K562 (cell line): ENCODE measurements at regions not wholly inside any gene's neighbourhood (a gene's known extent, or its start where the extent isn't known, plus 50 kb on each side); places are given as distances from the start of the nearest gene placed in this dataset.

Source experiments
- LARP7 ChIP-seq: fragments of 450-650 bp; IDR thresholded peaks from 2 replicates; pipeline ENCODE4 v1.6.1; 2016
- PTTG1 ChIP-seq: fragments of 450-650 bp; IDR thresholded peaks from 2 replicates; pipeline ENCODE4 v1.6.1; 2016; ENCODE audit warnings: low read depth, mild to moderate bottlenecking, missing genetic modification characterization, missing compliant biosample characterization
- RAD51 ChIP-seq: fragments of 450-650 bp; IDR thresholded peaks from 2 replicates; pipeline ENCODE4 v1.7.1; 2016; ENCODE audit warnings: low read depth, mild to moderate bottlenecking, borderline replicate concordance
- TF ChIP-seq, protein P1 (sequence below): IDR thresholded peaks from 2 replicates; pipeline ENCODE4 v1.6.1; 2011; ENCODE audit warnings: borderline replicate concordance, low read depth, mild to moderate bottlenecking, moderate library complexity, low read length; ENCODE audit not compliant: insufficient read depth, poor library complexity, severe bottlenecking
- TF ChIP-seq, protein P2 (sequence below): conservative IDR thresholded peaks from 2 replicates; pipeline ENCODE4 v1.6.1; 2011; ENCODE audit warnings: low read depth, mild to moderate bottlenecking, low read length; ENCODE audit not compliant: control insufficient read depth
- TF ChIP-seq, protein P3 (sequence below): fragments of 450-650 bp; formaldehyde crosslinking; IDR thresholded peaks from 2 replicates; pipeline ENCODE4 v1.4.0; 2022; ENCODE audit warnings: missing genetic modification characterization
- TF ChIP-seq, protein P4 (sequence below): fragments of 450-650 bp; formaldehyde crosslinking; IDR thresholded peaks from 2 replicates; pipeline ENCODE4 v1.4.0; 2022; ENCODE audit warnings: mild to moderate bottlenecking, moderate library complexity
- TF ChIP-seq, protein P5 (sequence below): sonication (generic); formaldehyde crosslinking; IDR thresholded peaks from 2 replicates; pipeline ENCODE4 v1.8.0; 2022; ENCODE audit warnings: mild to moderate bottlenecking, missing genetic modification reagents

DNA sequence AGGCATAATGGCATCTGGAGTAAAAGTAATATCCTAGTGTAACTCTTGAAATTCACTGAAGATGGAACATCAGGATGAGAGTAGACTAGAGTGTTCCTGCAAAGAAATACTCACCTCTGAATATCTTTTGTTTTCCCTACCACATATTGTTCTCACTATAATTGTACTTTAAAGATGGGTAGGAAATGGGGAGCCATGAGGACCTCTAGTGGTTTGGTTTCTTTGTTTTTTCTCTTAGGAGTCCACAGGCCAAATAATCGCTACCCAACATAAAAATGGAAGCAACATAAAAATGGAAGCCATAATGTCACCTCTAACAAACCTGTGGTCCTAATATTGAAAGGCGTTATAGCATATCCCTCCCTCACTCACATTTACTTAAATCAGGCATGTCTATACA is 2375.8 kb downstream of the MAT2B start (continued):
- TF ChIP-seq RAD51 (no peak), PTTG1 (tag) (no peak), LARP7 (no peak)
- TF ChIP-seq, protein P1, sequence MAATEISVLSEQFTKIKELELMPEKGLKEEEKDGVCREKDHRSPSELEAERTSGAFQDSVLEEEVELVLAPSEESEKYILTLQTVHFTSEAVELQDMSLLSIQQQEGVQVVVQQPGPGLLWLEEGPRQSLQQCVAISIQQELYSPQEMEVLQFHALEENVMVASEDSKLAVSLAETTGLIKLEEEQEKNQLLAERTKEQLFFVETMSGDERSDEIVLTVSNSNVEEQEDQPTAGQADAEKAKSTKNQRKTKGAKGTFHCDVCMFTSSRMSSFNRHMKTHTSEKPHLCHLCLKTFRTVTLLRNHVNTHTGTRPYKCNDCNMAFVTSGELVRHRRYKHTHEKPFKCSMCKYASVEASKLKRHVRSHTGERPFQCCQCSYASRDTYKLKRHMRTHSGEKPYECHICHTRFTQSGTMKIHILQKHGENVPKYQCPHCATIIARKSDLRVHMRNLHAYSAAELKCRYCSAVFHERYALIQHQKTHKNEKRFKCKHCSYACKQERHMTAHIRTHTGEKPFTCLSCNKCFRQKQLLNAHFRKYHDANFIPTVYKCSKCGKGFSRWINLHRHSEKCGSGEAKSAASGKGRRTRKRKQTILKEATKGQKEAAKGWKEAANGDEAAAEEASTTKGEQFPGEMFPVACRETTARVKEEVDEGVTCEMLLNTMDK, result no peak
- TF ChIP-seq, protein P2, sequence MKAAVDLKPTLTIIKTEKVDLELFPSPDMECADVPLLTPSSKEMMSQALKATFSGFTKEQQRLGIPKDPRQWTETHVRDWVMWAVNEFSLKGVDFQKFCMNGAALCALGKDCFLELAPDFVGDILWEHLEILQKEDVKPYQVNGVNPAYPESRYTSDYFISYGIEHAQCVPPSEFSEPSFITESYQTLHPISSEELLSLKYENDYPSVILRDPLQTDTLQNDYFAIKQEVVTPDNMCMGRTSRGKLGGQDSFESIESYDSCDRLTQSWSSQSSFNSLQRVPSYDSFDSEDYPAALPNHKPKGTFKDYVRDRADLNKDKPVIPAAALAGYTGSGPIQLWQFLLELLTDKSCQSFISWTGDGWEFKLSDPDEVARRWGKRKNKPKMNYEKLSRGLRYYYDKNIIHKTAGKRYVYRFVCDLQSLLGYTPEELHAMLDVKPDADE, result no peak
- TF ChIP-seq, protein P3, sequence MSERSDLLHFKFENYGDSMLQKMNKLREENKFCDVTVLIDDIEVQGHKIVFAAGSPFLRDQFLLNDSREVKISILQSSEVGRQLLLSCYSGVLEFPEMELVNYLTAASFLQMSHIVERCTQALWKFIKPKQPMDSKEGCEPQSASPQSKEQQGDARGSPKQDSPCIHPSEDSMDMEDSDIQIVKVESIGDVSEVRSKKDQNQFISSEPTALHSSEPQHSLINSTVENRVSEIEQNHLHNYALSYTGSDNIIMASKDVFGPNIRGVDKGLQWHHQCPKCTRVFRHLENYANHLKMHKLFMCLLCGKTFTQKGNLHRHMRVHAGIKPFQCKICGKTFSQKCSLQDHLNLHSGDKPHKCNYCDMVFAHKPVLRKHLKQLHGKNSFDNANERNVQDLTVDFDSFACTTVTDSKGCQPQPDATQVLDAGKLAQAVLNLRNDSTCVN (CRISPR knock-in tag), result no peak
- TF ChIP-seq, protein P4, sequence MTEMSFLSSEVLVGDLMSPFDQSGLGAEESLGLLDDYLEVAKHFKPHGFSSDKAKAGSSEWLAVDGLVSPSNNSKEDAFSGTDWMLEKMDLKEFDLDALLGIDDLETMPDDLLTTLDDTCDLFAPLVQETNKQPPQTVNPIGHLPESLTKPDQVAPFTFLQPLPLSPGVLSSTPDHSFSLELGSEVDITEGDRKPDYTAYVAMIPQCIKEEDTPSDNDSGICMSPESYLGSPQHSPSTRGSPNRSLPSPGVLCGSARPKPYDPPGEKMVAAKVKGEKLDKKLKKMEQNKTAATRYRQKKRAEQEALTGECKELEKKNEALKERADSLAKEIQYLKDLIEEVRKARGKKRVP (CRISPR knock-in tag), result no peak
- TF ChIP-seq, protein P5, sequence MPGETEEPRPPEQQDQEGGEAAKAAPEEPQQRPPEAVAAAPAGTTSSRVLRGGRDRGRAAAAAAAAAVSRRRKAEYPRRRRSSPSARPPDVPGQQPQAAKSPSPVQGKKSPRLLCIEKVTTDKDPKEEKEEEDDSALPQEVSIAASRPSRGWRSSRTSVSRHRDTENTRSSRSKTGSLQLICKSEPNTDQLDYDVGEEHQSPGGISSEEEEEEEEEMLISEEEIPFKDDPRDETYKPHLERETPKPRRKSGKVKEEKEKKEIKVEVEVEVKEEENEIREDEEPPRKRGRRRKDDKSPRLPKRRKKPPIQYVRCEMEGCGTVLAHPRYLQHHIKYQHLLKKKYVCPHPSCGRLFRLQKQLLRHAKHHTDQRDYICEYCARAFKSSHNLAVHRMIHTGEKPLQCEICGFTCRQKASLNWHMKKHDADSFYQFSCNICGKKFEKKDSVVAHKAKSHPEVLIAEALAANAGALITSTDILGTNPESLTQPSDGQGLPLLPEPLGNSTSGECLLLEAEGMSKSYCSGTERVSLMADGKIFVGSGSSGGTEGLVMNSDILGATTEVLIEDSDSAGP (CRISPR knock-in tag), result no peak
